Endothelial cell of umbilical vein (primary cell): ENCODE measurements at regions not wholly inside any gene's neighbourhood (a gene's known extent, or its start where the extent isn't known, plus 50 kb on each side); places are given as distances from the start of the nearest gene placed in this dataset.

Experiments
- BruUV-seq: library from RNA; stranded (reverse); fragments of 400-500 nt; replicated peaks from 2 replicates; lab custom pipeline; 2021; lab: Mats Ljungman, UMichigan
- CTCF ChIA-PET: fragments of 300-600, 350-600 bp; sonication (Branson Sonifier 250); formaldehyde crosslinking; loops from one replicate; lab custom pipeline; 2021; ENCODE audit warnings: antibody characterized with exemption, inconsistent platforms; lab: Charles Lee
- POLR2A ChIA-PET: fragments of 300-600, 350-600 bp; sonication (Branson Sonifier 250); formaldehyde crosslinking; loops from one replicate; lab custom pipeline; 2021; ENCODE audit warnings: antibody characterized with exemption, inconsistent platforms; lab: Charles Lee
- DNase-seq: peaks from one replicate; pipeline ENCODE4 v3.0.0-alpha.2; 2011; ENCODE audit warnings: low read depth, low spot score
- FAIRE-seq: peaks from 2 replicates; lab custom pipeline; 2011; peaks lifted over from hg19 to GRCh38; lab: Jason Lieb, UNC
- H2AFZ ChIP-seq: 2 replicates; pipeline ENCODE4 v1.6.0; 2012; ENCODE audit warnings: low read depth, low read length, control low read depth, inconsistent platforms
- H3K27ac ChIP-seq: 2 replicates; pipeline ENCODE4 v1.5.1; 2011; ENCODE audit warnings: low read depth, mild to moderate bottlenecking, control low read depth, low read length, moderate library complexity; ENCODE audit not compliant: insufficient read depth
- H3K27me3 ChIP-seq, 2 experiments: 2 replicates each; pipeline versions ENCODE4 v1.6.0 to v1.6.1; 2011; ENCODE audit warnings: low read length in 2 of 2, mixed read lengths in 1 of 2; ENCODE audit not compliant: control insufficient read depth in 2 of 2, insufficient read depth in 2 of 2
- H3K36me3 ChIP-seq, 2 experiments: 2 replicates in 1 of 2; 3 replicates in 1 of 2; pipeline ENCODE4 v1.5.1; 2011; ENCODE audit warnings: low read length in 2 of 2, mild to moderate bottlenecking in 1 of 2, moderate library complexity in 1 of 2; ENCODE audit not compliant: control insufficient read depth in 2 of 2, insufficient read depth in 2 of 2; ENCODE audit errors: extremely low read depth in 1 of 2
- H3K4me1 ChIP-seq: 3 replicates; pipeline ENCODE4 v1.5.1; 2011; ENCODE audit warnings: mild to moderate bottlenecking, low read length; ENCODE audit not compliant: control insufficient read depth, insufficient read depth; ENCODE audit errors: extremely low read depth
- H3K4me2 ChIP-seq: 2 replicates; pipeline ENCODE4 v1.6.1; 2011; ENCODE audit warnings: low read length, control low read depth, mixed read lengths; ENCODE audit not compliant: insufficient read depth
- H3K4me3 ChIP-seq, 3 experiments: fragments of 200-600 bp in 1 of 3; sonication (generic), shearing (Covaris generic) in 1 of 3; replicated peaks in 1 of 3; 2 replicates each; pipeline ENCODE4 v1.5.1; 2011 to 2016; ENCODE audit warnings: control low read depth in 3 of 3, low read length in 3 of 3, mild to moderate bottlenecking in 2 of 3, inconsistent platforms in 1 of 3, low read depth in 1 of 3, moderate library complexity in 1 of 3; ENCODE audit not compliant: insufficient read depth in 1 of 3
- H3K79me2 ChIP-seq: 2 replicates; pipeline ENCODE4 v1.6.0; 2012; ENCODE audit warnings: low read length, inconsistent platforms; ENCODE audit not compliant: control insufficient read depth, insufficient read depth
- H3K9ac ChIP-seq: replicated peaks from 2 replicates; pipeline ENCODE3; 2011; ENCODE audit warnings: low read length, control low read depth; ENCODE audit not compliant: insufficient read depth; ENCODE audit errors: extremely low read depth
- H3K9me1 ChIP-seq: replicated peaks from 3 replicates; pipeline ENCODE4 v1.6.0; 2011; ENCODE audit warnings: mild to moderate bottlenecking, low read length; ENCODE audit not compliant: control insufficient read depth, insufficient read depth; ENCODE audit errors: extremely low read depth
- H3K9me3 ChIP-seq: replicated peaks from 2 replicates; pipeline ENCODE4 v1.5.1; 2012; ENCODE audit warnings: low read length, inconsistent platforms; ENCODE audit not compliant: control insufficient read depth, insufficient read depth
- H4K20me1 ChIP-seq: replicated peaks from 2 replicates; pipeline ENCODE3; 2011; ENCODE audit warnings: mild to moderate bottlenecking, low read length; ENCODE audit not compliant: control insufficient read depth, insufficient read depth; ENCODE audit errors: extremely low read depth
- EZH2 ChIP-seq: IDR thresholded peaks from 2 replicates; pipeline ENCODE4 v1.6.1; 2012; ENCODE audit warnings: borderline replicate concordance, low read depth, mild to moderate bottlenecking, moderate library complexity, low read length, inconsistent platforms; ENCODE audit not compliant: severe bottlenecking
- FOS ChIP-seq: IDR thresholded peaks from 2 replicates; pipeline ENCODE4 v1.6.1; 2011; ENCODE audit warnings: mild to moderate bottlenecking, low read length, moderate library complexity, borderline replicate concordance; ENCODE audit not compliant: insufficient read depth
- GATA2 ChIP-seq: IDR thresholded peaks from 2 replicates; pipeline ENCODE4 v1.7.0; 2011; ENCODE audit warnings: low read depth, mild to moderate bottlenecking, moderate library complexity, mixed read lengths, low read length; ENCODE audit not compliant: insufficient read length, insufficient read depth
- JUN ChIP-seq: IDR thresholded peaks from 2 replicates; pipeline ENCODE4 v1.6.1; 2011; ENCODE audit warnings: borderline replicate concordance, low read depth; ENCODE audit not compliant: insufficient read length, insufficient read depth
- MYC ChIP-seq: IDR thresholded peaks from one replicate; pipeline ENCODE4 v1.6.1; 2011; ENCODE audit warnings: mild to moderate bottlenecking, low read depth, low read length
- POLR2A ChIP-seq: IDR thresholded peaks from 2 replicates; pipeline ENCODE4 v1.6.1; 2012; ENCODE audit warnings: low read depth, mild to moderate bottlenecking, control low read depth, low read length
- POLR2AphosphoS5 ChIP-seq: IDR thresholded peaks from 2 replicates; pipeline ENCODE4 v1.6.1; 2012; ENCODE audit warnings: low read depth, mild to moderate bottlenecking, control low read depth, low read length, moderate library complexity; ENCODE audit not compliant: insufficient read depth
- dilution Hi-C: fragments of 300-500 bp; cut with MboI; formaldehyde crosslinking; loops from one replicate; pipeline ENCODE4 v1.15.0; 2019; ENCODE audit warnings: low sequenced_read_pairs; ENCODE audit not compliant: extremely low pct_ligation_motif_present
- intact Hi-C: fragments of 100-400 bp; cut with micrococcal nuclease; formaldehyde crosslinking; loops from one replicate; pipeline ENCODE4 v1.10.0; 2022
- TF ChIP-seq, protein P1 (sequence below): IDR thresholded peaks from 2 replicates; pipeline ENCODE4 v1.6.1; 2011; ENCODE audit not compliant: insufficient read depth, insufficient read length
- TF ChIP-seq, protein P2 (sequence below), 2 donors: IDR thresholded peaks; 1 replicate in 1 of 2; 2 replicates in 1 of 2; pipeline ENCODE4 v1.5.1; 2011; ENCODE audit warnings: low read length in 2 of 2, mild to moderate bottlenecking in 2 of 2, moderate library complexity in 2 of 2, control low read depth in 1 of 2, inconsistent platforms in 1 of 2, low read depth in 1 of 2; ENCODE audit not compliant: insufficient read depth in 1 of 2; ENCODE audit errors: extremely low read depth in 1 of 2

DNA sequence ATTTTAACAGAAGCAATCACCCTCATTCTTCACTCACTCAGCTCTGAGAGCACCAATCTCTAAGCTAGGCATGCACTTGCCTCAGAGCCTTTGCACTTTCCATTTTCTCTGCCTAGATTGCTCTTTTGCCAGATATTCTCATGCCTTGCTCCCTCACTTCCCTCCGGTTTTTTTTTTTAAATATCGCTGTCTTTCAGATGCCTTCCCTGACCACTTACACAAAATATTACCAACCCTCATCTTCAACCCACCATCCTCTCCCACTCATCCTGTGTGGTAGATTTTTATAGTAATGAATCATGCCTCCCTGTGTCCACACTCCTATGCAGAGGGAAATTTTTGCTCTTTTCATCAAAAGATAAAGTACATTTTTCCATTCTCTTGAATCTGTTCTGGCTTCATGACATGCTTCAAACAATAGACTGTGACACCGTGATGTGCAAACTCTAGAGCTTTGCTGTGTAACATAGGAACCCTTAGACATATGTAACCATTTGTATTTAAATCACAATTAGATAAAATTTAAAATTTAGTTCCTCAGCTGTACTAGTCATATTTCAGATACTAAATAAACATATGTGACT lies 437.1 kb downstream of the UTRN start:
- no peak overlapping the region for H3K4me2 ChIP-seq
- no peak for DNase-seq

More for the DNA sequence above, 437.1 kb downstream of the UTRN start:
- Histone ChIP-seq H3K4me3 (no peak overlapping the region), H3K27ac (no peak overlapping the region), H3K9ac (no peak overlapping the region), H3K36me3 (no peaks in the 10 kb centered on the region), H3K9me3 (no peaks in the 10 kb centered on the region), H3K27me3 (no peaks in the 10 kb centered on the region), H3K79me2 (no peaks in the 10 kb centered on the region), H3K4me1 (no peaks in the 10 kb centered on the region), H2AFZ (no peak overlapping the region), H4K20me1 (no peaks in the 10 kb centered on the region), H3K9me1 (no peaks in the 10 kb centered on the region)
- intact Hi-C loops (no loop called here), dilution Hi-C loops (no loop called here)
- TF ChIP-seq EZH2 = no peak
- no peak for TF ChIP-seq JUN
- TF ChIP-seq POLR2A = no peak
- TF ChIP-seq FOS = no peak
- TF ChIP-seq POLR2AphosphoS5 = no peak
- TF ChIP-seq MYC = no peak
- no peak for TF ChIP-seq GATA2
- TF ChIP-seq, protein P1, sequence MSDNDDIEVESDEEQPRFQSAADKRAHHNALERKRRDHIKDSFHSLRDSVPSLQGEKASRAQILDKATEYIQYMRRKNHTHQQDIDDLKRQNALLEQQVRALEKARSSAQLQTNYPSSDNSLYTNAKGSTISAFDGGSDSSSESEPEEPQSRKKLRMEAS = no peak
- TF ChIP-seq, protein P2, sequence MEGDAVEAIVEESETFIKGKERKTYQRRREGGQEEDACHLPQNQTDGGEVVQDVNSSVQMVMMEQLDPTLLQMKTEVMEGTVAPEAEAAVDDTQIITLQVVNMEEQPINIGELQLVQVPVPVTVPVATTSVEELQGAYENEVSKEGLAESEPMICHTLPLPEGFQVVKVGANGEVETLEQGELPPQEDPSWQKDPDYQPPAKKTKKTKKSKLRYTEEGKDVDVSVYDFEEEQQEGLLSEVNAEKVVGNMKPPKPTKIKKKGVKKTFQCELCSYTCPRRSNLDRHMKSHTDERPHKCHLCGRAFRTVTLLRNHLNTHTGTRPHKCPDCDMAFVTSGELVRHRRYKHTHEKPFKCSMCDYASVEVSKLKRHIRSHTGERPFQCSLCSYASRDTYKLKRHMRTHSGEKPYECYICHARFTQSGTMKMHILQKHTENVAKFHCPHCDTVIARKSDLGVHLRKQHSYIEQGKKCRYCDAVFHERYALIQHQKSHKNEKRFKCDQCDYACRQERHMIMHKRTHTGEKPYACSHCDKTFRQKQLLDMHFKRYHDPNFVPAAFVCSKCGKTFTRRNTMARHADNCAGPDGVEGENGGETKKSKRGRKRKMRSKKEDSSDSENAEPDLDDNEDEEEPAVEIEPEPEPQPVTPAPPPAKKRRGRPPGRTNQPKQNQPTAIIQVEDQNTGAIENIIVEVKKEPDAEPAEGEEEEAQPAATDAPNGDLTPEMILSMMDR (IDR thresholded peaks at IDR 0.05; ENCODE audit: extremely low read depth in 1 of 2, insufficient read depth in 1 of 2, low read depth in 1 of 2, low read length in 2 of 2) = no peak
- ChIA-PET POLR2A (no interaction called here), CTCF (interaction anchor here (1.2 kb wide), 1 partner anchor 14 kb away, joined by 3 read pairs; no protein-coding TSS in a partner anchor)
- BruUV-seq = no TSS peak
- FAIRE-seq = no peak
